HepG2 (cell line): ENCODE measurements at regions not wholly inside any gene's neighbourhood (a gene's known extent, or its start where the extent isn't known, plus 50 kb on each side); places are given as distances from the start of the nearest gene placed in this dataset.

ENCODE experiments used
- ATAC-seq: fragments of 200-7000 bp; cut with Tn5 transposase; 3 replicates; pipeline ENCODE4 v1.9.1; 2020; ENCODE audit warnings: mild to moderate bottlenecking, moderate library complexity
- BruUV-seq: library from RNA; stranded (reverse); fragments of 400-500 nt; replicated peaks from 2 replicates; lab custom pipeline; 2021; lab: Mats Ljungman, UMichigan
- CTCF ChIA-PET: fragments of 300-600 bp; formaldehyde crosslinking; extraction: SDS; loops from one replicate; lab custom pipeline; 2021; ENCODE audit warnings: low total read pairs, inconsistent platforms, low intra/inter-chr PET ratio; lab: Yijun Ruan, JAX
- POLR2A ChIA-PET: fragments of 350-600 bp; sonication (Branson Sonifier 250); formaldehyde crosslinking; loops from one replicate; lab custom pipeline; 2020; ENCODE audit warnings: antibody characterized with exemption, inconsistent platforms; lab: Yijun Ruan, JAX
- DNase-seq: peaks from one replicate; pipeline ENCODE4 v3.0.0-alpha.2; 2015; ENCODE audit warnings: low spot score
- FAIRE-seq: peaks from 3 replicates; lab custom pipeline; 2011; peaks lifted over from hg19 to GRCh38; lab: Jason Lieb, UNC
- H2AFZ ChIP-seq: one replicate; pipeline ENCODE4 v1.6.1; 2011; ENCODE audit warnings: low read length, inconsistent platforms
- H3K27ac ChIP-seq: fragments of 300-600 bp; 3 replicates; pipeline ENCODE4 v1.8.0; 2011; ENCODE audit warnings: mixed run types, mild to moderate bottlenecking, mixed read lengths, low read length, inconsistent platforms; ENCODE audit not compliant: insufficient read depth; ENCODE audit errors: extremely low read length
- H3K27me3 ChIP-seq, 2 experiments: fragments of 200-600 bp in 1 of 2; 2 replicates in 1 of 2; 3 replicates in 1 of 2; pipeline versions ENCODE4 v1.6.0 to v1.8.0; 2011; ENCODE audit warnings: low read length in 2 of 2, mild to moderate bottlenecking in 2 of 2, moderate library complexity in 2 of 2, inconsistent platforms in 1 of 2; ENCODE audit not compliant: insufficient read depth in 2 of 2, control insufficient read depth in 1 of 2
- H3K36me3 ChIP-seq, 2 experiments: fragments of 200-600 bp in 1 of 2; replicated peaks in 1 of 2; 2 replicates in 1 of 2; 3 replicates in 1 of 2; pipeline versions ENCODE4 v1.5.1 to v1.8.0; 2011; ENCODE audit warnings: low read length in 2 of 2, inconsistent platforms in 1 of 2; ENCODE audit not compliant: insufficient read depth in 2 of 2, control insufficient read depth in 1 of 2
- H3K4me1 ChIP-seq: 2 replicates; pipeline ENCODE4 v1.5.1; 2012; ENCODE audit warnings: low read length, inconsistent platforms; ENCODE audit not compliant: insufficient read depth
- H3K4me2 ChIP-seq: 2 replicates; pipeline ENCODE4 v1.6.0; 2011; ENCODE audit warnings: low read depth, low read length, inconsistent platforms
- H3K4me3 ChIP-seq, 3 experiments: fragments of 200-600 bp in 1 of 3; sonication (generic), shearing (Covaris generic) in 1 of 3; replicated peaks in 1 of 3; 2 replicates each; pipeline ENCODE4 v1.5.1; 2011 to 2016; ENCODE audit warnings: low read length in 3 of 3, inconsistent platforms in 2 of 3, low read depth in 2 of 3, mild to moderate bottlenecking in 2 of 3, control low read depth in 1 of 3, mixed read lengths in 1 of 3; ENCODE audit not compliant: insufficient read depth in 1 of 3
- H3K79me2 ChIP-seq: one replicate; pipeline ENCODE4 v1.6.1; 2011; ENCODE audit warnings: low read length, inconsistent platforms; ENCODE audit not compliant: insufficient read depth
- H3K9ac ChIP-seq: 2 replicates; pipeline ENCODE4 v1.6.0; 2011; ENCODE audit warnings: mild to moderate bottlenecking, low read depth, low read length, inconsistent platforms; ENCODE audit not compliant: insufficient read depth
- H3K9me3 ChIP-seq: 2 replicates; pipeline ENCODE4 v1.5.1; 2012; ENCODE audit warnings: mild to moderate bottlenecking, low read length
- H4K20me1 ChIP-seq: 2 replicates; pipeline ENCODE4 v1.6.0; 2011; ENCODE audit warnings: inconsistent platforms, mild to moderate bottlenecking, low read length, moderate library complexity; ENCODE audit not compliant: insufficient read depth
- HHEX ChIP-seq: IDR thresholded peaks from 2 replicates; pipeline ENCODE4 v1.6.1; 2016; ENCODE audit warnings: control low read depth
- HIVEP1 ChIP-seq: sonication (generic); formaldehyde crosslinking; IDR thresholded peaks from 2 replicates; pipeline ENCODE4 v1.4.0; 2020; ENCODE audit warnings: mild to moderate bottlenecking, missing genetic modification reagents
- HNF4A ChIP-seq: sonication (generic); formaldehyde crosslinking; IDR thresholded peaks from 2 replicates; pipeline ENCODE4 v1.4.0; 2020; ENCODE audit warnings: missing genetic modification reagents
- KAT8 ChIP-seq: IDR thresholded peaks from 2 replicates; pipeline ENCODE4 v1.6.1; 2016; ENCODE audit warnings: missing genetic modification reagents, missing compliant biosample characterization
- MXD4 ChIP-seq: IDR thresholded peaks from 2 replicates; pipeline ENCODE4 v1.6.1; 2016; ENCODE audit warnings: mild to moderate bottlenecking, missing biosample characterization, missing genetic modification reagents
- NR1H2 ChIP-seq: sonication (generic); formaldehyde crosslinking; IDR thresholded peaks from 2 replicates; pipeline ENCODE4 v1.8.1; 2022; ENCODE audit warnings: low read depth, missing genetic modification reagents, borderline replicate concordance
- PRDM15 ChIP-seq: sonication (generic); formaldehyde crosslinking; IDR thresholded peaks from 2 replicates; pipeline ENCODE4 v1.4.0; 2020; ENCODE audit warnings: missing genetic modification reagents
- SMC3 ChIP-seq: IDR thresholded peaks from 2 replicates; pipeline ENCODE4 v1.6.1; 2011; ENCODE audit warnings: low read length, improper control_type of control experiment
- SOX6 ChIP-seq, 2 experiments: fragments of 450-650 bp in 1 of 2; sonication (generic) in 1 of 2; formaldehyde crosslinking in 1 of 2; IDR thresholded peaks; 2 replicates each; pipeline versions ENCODE4 v1.4.0 to v1.6.1; 2017 to 2020; ENCODE audit warnings: antibody characterized with exemption in 1 of 2, mild to moderate bottlenecking in 1 of 2, missing genetic modification reagents in 1 of 2
- ZNF782 ChIP-seq: sonication (generic); formaldehyde crosslinking; IDR thresholded peaks from 2 replicates; pipeline ENCODE4 v1.4.0; 2020; ENCODE audit warnings: missing genetic modification reagents, mild to moderate bottlenecking, borderline replicate concordance
- ZNF790 ChIP-seq: sonication (generic); formaldehyde crosslinking; IDR thresholded peaks from 2 replicates; pipeline ENCODE4 v1.8.0; 2022; ENCODE audit warnings: missing genetic modification reagents, mild to moderate bottlenecking, borderline replicate concordance
- WGBS: methylation state at CpG from one replicate; pipeline ENCODE4 v1.1.6; 2017; ENCODE audit warnings: low lambda C conversion rate; 5-methylcytosine and 5-hydroxymethylcytosine counted together
- in situ Hi-C: cut with HindIII; loops from 2 replicates; pipeline ENCODE4 v1.10.0; 2017; ENCODE audit warnings: low pct_unique_long_range_greater_than_20kb; ENCODE audit not compliant: extremely low pct_ligation_motif_present
- intact Hi-C: fragments of 100-400 bp; cut with micrococcal nuclease; formaldehyde crosslinking; loops from one replicate; pipeline ENCODE4 v1.10.0; 2022; ENCODE audit not compliant: unreplicated experiment
- TF ChIP-seq, protein P1 (sequence below): sonication (generic); formaldehyde crosslinking; IDR thresholded peaks from 2 replicates; pipeline ENCODE4 v1.4.0; 2020; ENCODE audit warnings: mild to moderate bottlenecking, missing genetic modification reagents, borderline replicate concordance

GRCh38 chr12:60168441-60168840 is 572.6 kb downstream of the SLC16A7 start:
- no peak overlapping the region for H2AFZ ChIP-seq
- BruUV-seq, result no TSS peak
- in situ Hi-C loops, result no loop called here
- H3K36me3 ChIP-seq, result no peaks in the 10 kb centered on the region
- ATAC-seq, result peak; percentile 94
- H3K4me3 ChIP-seq, result no peak overlapping the region
- intact Hi-C loops, result no loop called here
- H3K79me2 ChIP-seq, result no peaks in the 10 kb centered on the region
- no peaks in the 10 kb centered on the region for H4K20me1 ChIP-seq
- POLR2A ChIA-PET, result no interaction called here
- peaks cover 10% of the 10 kb centered on the region for H3K4me1 ChIP-seq
- DNase-seq, result peak; percentile 51
- H3K27me3 ChIP-seq, result no peaks in the 10 kb centered on the region
- 3% methylated on average over 5 of the region's 5 CpGs for WGBS
- no peaks in the 10 kb centered on the region for H3K9me3 ChIP-seq
- no peak overlapping the region for H3K27ac ChIP-seq
- no peak overlapping the region; the same call in 1 of the 2 replicates for H3K4me2 ChIP-seq
- FAIRE-seq, result peak; percentile 44
- CTCF ChIA-PET, result no interaction called here
- no peak overlapping the region for H3K9ac ChIP-seq
- TF ChIP-seq ZNF782 (CRISPR knock-in tag), result no peak
- TF ChIP-seq, protein P1, sequence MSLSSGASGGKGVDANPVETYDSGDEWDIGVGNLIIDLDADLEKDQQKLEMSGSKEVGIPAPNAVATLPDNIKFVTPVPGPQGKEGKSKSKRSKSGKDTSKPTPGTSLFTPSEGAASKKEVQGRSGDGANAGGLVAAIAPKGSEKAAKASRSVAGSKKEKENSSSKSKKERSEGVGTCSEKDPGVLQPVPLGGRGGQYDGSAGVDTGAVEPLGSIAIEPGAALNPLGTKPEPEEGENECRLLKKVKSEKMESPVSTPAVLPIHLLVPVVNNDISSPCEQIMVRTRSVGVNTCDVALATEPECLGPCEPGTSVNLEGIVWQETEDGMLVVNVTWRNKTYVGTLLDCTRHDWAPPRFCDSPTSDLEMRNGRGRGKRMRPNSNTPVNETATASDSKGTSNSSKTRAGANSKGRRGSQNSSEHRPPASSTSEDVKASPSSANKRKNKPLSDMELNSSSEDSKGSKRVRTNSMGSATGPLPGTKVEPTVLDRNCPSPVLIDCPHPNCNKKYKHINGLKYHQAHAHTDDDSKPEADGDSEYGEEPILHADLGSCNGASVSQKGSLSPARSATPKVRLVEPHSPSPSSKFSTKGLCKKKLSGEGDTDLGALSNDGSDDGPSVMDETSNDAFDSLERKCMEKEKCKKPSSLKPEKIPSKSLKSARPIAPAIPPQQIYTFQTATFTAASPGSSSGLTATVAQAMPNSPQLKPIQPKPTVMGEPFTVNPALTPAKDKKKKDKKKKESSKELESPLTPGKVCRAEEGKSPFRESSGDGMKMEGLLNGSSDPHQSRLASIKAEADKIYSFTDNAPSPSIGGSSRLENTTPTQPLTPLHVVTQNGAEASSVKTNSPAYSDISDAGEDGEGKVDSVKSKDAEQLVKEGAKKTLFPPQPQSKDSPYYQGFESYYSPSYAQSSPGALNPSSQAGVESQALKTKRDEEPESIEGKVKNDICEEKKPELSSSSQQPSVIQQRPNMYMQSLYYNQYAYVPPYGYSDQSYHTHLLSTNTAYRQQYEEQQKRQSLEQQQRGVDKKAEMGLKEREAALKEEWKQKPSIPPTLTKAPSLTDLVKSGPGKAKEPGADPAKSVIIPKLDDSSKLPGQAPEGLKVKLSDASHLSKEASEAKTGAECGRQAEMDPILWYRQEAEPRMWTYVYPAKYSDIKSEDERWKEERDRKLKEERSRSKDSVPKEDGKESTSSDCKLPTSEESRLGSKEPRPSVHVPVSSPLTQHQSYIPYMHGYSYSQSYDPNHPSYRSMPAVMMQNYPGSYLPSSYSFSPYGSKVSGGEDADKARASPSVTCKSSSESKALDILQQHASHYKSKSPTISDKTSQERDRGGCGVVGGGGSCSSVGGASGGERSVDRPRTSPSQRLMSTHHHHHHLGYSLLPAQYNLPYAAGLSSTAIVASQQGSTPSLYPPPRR (CRISPR knock-in tag), result peak; percentile 41; the same call in 1 of the 2 replicates
- no peak for TF ChIP-seq SOX6 (IDR thresholded peaks at IDR 0.05)
- TF ChIP-seq SOX6 (CRISPR knock-in tag; IDR thresholded peaks at IDR 0.05), result peak; percentile 36; the same call in 1 of the 2 replicates
- TF ChIP-seq HIVEP1 (CRISPR knock-in tag), result no peak
- TF ChIP-seq PRDM15, result no peak
- TF ChIP-seq ZNF790 (CRISPR knock-in tag), result no peak
- no peak for TF ChIP-seq MXD4 (CRISPR knock-in tag)
- TF ChIP-seq KAT8 (CRISPR knock-in tag), result no peak
- TF ChIP-seq HHEX (CRISPR knock-in tag), result peak; percentile 79
- TF ChIP-seq SMC3, result no peak
- TF ChIP-seq HNF4A (CRISPR knock-in tag), result 0 out of 2 replicates have a peak, but pooled peaks have one; percentile 22
- no peak for TF ChIP-seq NR1H2 (CRISPR knock-in tag)
